Hepatocyte (in vitro differentiated cells): ENCODE measurements at regions not wholly inside any gene's neighbourhood (a gene's known extent, or its start where the extent isn't known, plus 50 kb on each side); places are given as distances from the start of the nearest gene placed in this dataset.

Source experiments
- CTCF ChIP-seq: fragments of 200-600 bp; sonication (generic); IDR thresholded peaks from 2 replicates; pipeline ENCODE4 v1.5.1; 2016; ENCODE audit warnings: antibody characterized with exemption, mild to moderate bottlenecking; ENCODE audit not compliant: poor library complexity
- EZH2 ChIP-seq: fragments of 200-600 bp; sonication (generic); IDR thresholded peaks from 2 replicates; pipeline ENCODE4 v1.6.1; 2016; ENCODE audit warnings: antibody characterized with exemption, mild to moderate bottlenecking, borderline replicate concordance
- EZH2phosphoT487 ChIP-seq: fragments of 200-600 bp; sonication (generic); IDR thresholded peaks from one replicate; pipeline ENCODE4 v1.6.1; 2018; ENCODE audit warnings: antibody characterized with exemption, mild to moderate bottlenecking, low read depth, moderate library complexity; ENCODE audit not compliant: unreplicated experiment, severe bottlenecking

GRCh38 chr1:187691439-187691838, 862.7 kb downstream of the PLA2G4A start:
- TF ChIP-seq CTCF (no peak), EZH2 (no peak), EZH2phosphoT487 (no peak)
